Breast epithelium (tissue), 3 donors: ENCODE measurements at regions not wholly inside any gene's neighbourhood (a gene's known extent, or its start where the extent isn't known, plus 50 kb on each side); places are given as distances from the start of the nearest gene placed in this dataset.

ENCODE experiments used
- POLR2A ChIP-seq: fragments of 450-650 bp; IDR thresholded peaks from one replicate; pipeline ENCODE4 v1.6.1; 2016; ENCODE audit warnings: antibody characterized with exemption, mild to moderate bottlenecking, moderate library complexity
- POLR2AphosphoS5 ChIP-seq, 3 donors: sonication (generic); formaldehyde crosslinking; IDR thresholded peaks; one replicate each; pipeline ENCODE4 v1.6.1; 2017; ENCODE audit warnings: antibody characterized with exemption in 3 of 3
- TF ChIP-seq, protein P1 (sequence below), 3 donors: fragments of 450-650 bp; IDR thresholded peaks; one replicate each; pipeline ENCODE4 v1.5.1; 2016 to 2017; ENCODE audit warnings: antibody characterized with exemption in 3 of 3, mild to moderate bottlenecking in 3 of 3, moderate library complexity in 3 of 3

DNA sequence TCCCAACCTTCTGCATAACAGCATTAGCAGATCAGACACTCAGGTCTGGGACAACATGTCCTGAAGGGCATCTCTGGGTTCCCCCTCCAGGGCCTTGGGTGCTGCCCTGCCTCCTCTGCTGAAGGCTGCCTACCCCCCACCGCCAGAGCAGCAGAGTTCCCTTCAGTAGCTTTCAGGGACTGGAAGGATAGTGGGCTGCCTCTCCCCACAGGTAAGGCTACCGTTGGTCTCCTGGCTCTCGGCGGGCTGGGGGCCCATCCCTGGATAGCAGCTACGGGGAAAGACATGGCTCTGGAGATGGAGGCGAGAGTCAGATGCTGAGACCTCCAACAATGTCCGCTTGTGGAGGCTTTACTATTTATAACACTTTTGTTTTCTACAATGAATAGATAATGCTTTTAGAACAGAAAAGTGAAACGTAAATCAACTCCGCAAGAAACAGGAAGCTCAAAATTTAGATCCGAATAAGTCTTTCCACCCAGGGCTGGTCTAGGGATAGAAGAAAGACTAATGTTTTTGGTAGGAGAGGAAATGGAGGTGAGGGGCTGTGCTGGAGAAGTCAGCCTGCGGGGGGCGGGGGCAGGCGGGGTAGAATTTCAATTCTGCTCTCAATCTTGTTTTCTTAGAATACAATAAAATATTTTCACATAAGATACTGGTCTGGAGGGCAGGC is 58.4 kb downstream of the ARL4C start:
- TF ChIP-seq, protein P1, sequence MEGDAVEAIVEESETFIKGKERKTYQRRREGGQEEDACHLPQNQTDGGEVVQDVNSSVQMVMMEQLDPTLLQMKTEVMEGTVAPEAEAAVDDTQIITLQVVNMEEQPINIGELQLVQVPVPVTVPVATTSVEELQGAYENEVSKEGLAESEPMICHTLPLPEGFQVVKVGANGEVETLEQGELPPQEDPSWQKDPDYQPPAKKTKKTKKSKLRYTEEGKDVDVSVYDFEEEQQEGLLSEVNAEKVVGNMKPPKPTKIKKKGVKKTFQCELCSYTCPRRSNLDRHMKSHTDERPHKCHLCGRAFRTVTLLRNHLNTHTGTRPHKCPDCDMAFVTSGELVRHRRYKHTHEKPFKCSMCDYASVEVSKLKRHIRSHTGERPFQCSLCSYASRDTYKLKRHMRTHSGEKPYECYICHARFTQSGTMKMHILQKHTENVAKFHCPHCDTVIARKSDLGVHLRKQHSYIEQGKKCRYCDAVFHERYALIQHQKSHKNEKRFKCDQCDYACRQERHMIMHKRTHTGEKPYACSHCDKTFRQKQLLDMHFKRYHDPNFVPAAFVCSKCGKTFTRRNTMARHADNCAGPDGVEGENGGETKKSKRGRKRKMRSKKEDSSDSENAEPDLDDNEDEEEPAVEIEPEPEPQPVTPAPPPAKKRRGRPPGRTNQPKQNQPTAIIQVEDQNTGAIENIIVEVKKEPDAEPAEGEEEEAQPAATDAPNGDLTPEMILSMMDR (IDR thresholded peaks at IDR 0.05), result no peak
- TF ChIP-seq POLR2A (no peak), POLR2AphosphoS5 (IDR thresholded peaks at IDR 0.05) (no peak)
